AG04449 (cell line): ENCODE measurements at regions not wholly inside any gene's neighbourhood (a gene's known extent, or its start where the extent isn't known, plus 50 kb on each side); places are given as distances from the start of the nearest gene placed in this dataset.

Experiments
- CTCF ChIA-PET: fragments of 350-600 bp; formaldehyde crosslinking; extraction: SDS; loops from one replicate; lab custom pipeline; 2021; ENCODE audit warnings: antibody characterized with exemption; lab: Yijun Ruan, JAX
- POLR2A ChIA-PET: fragments of 400-600, 350-600 bp; formaldehyde crosslinking; extraction: SDS; loops from one replicate; lab custom pipeline; 2020; ENCODE audit warnings: antibody characterized with exemption, inconsistent platforms; lab: Yijun Ruan, JAX
- DNase-seq: peaks from one replicate; pipeline ENCODE4 v3.0.0-alpha.2; 2010; ENCODE audit warnings: low read depth, low spot score
- H3K4me3 ChIP-seq: 2 replicates; pipeline ENCODE4 v1.5.1; 2011; ENCODE audit warnings: low read depth, mild to moderate bottlenecking, control low read depth, low read length
- CTCF ChIP-seq: IDR thresholded peaks from one replicate; pipeline ENCODE4 v1.5.1; 2011; ENCODE audit warnings: mild to moderate bottlenecking, moderate library complexity, low read length, control low read depth, inconsistent platforms; ENCODE audit not compliant: insufficient read depth; ENCODE audit errors: missing control alignments

GRCh38 chr12:114122016-114122415, 155.9 kb upstream of the RBM19 start:
- POLR2A ChIA-PET, result no interaction called here
- DNase-seq, result no peak
- TF ChIP-seq CTCF, result no peak
- CTCF ChIA-PET, result no interaction called here
- H3K4me3 ChIP-seq, result no peak overlapping the region

- no peak overlapping the region for H3K4me3 ChIP-seq
- ChIA-PET CTCF (no interaction called here), POLR2A (no interaction called here)
- no peak for TF ChIP-seq CTCF
- no peak for DNase-seq
These were observed 153.2 kb upstream of the RBM19 start for GRCh38 chr12:114119316-114119715.

GRCh38 chr12:114096461-114096860, 130.3 kb upstream of the RBM19 start:
- DNase-seq, result no peak
- ChIA-PET CTCF (no interaction called here), POLR2A (interaction anchor here (0.9 kb wide), 1 partner anchor 10 kb away, joined by 3 read pairs; no protein-coding TSS in a partner anchor)
- TF ChIP-seq CTCF, result no peak
- no peak overlapping the region for H3K4me3 ChIP-seq

- ChIA-PET CTCF (no interaction called here), POLR2A (no interaction called here)
- no peak overlapping the region for H3K4me3 ChIP-seq
These were observed 127.4 kb upstream of the RBM19 start for GRCh38 chr12:114093520-114093919.

GRCh38 chr12:114092981-114093380, 126.9 kb upstream of the RBM19 start:
- DNase-seq, result no peak
- ChIA-PET POLR2A (no interaction called here), CTCF (no interaction called here)

More at GRCh38 chr12:114093520-114093919, 127.4 kb upstream of the RBM19 start:
- no peak for TF ChIP-seq CTCF
- DNase-seq, result no peak

GRCh38 chr12:114090211-114090610, 124.1 kb upstream of the RBM19 start:
- DNase-seq, result no peak
- POLR2A ChIA-PET, result no interaction called here
- no peak overlapping the region for H3K4me3 ChIP-seq
- CTCF ChIA-PET, result no interaction called here
- no peak for TF ChIP-seq CTCF

More at GRCh38 chr12:114092981-114093380, 126.9 kb upstream of the RBM19 start:
- H3K4me3 ChIP-seq, result no peak overlapping the region
- no peak for TF ChIP-seq CTCF
